NT2/D1 (cell line): ENCODE measurements at regions not wholly inside any gene's neighbourhood (a gene's known extent, or its start where the extent isn't known, plus 50 kb on each side); places are given as distances from the start of the nearest gene placed in this dataset.

ENCODE experiments used
- SUZ12 ChIP-seq: IDR thresholded peaks from 2 replicates; pipeline ENCODE4 v1.6.1; 2011; ENCODE audit not compliant: insufficient read length, insufficient read depth; ENCODE audit errors: extremely low read depth
- ZNF274 ChIP-seq: IDR thresholded peaks from 2 replicates; pipeline ENCODE4 v1.6.1; 2011; ENCODE audit warnings: mild to moderate bottlenecking, low read depth, low read length

DNA sequence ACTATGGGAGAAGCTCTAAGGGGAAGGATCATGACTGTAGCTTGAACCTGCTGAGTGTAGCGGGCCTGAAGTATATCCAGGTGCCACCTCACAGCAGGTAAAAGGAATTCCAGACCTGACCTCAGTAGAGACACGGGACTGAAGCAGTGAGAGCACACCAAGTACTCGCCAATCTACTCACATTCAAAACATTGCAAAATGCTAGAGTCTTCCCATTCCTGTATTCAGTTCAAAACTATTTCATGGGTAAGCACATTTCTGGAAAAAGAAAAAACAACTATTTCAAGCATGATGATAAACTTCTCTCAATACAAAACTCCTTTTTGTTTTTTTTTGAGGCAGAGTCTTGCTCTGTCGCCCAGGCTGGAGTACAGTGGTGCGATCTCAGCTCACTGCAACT, 121.9 kb upstream of the AUTS2 start:
- no peak for TF ChIP-seq ZNF274
- TF ChIP-seq SUZ12: no peak
